ENCODE measurements at regions not wholly inside any gene's neighbourhood (a gene's known extent, or its start where the extent isn't known, plus 50 kb on each side); places are given as distances from the start of the nearest gene placed in this dataset.
"Not testable (repeated sequence)": the region's sequence is repeated elsewhere in the genome, so short reads cannot be mapped to it uniquely, and the experiment has no call there.

GRCh38 chr5:28725001-28725400 is 1686.6 kb upstream of the CDH9 start:
- no peak for DNase-seq

DNA sequence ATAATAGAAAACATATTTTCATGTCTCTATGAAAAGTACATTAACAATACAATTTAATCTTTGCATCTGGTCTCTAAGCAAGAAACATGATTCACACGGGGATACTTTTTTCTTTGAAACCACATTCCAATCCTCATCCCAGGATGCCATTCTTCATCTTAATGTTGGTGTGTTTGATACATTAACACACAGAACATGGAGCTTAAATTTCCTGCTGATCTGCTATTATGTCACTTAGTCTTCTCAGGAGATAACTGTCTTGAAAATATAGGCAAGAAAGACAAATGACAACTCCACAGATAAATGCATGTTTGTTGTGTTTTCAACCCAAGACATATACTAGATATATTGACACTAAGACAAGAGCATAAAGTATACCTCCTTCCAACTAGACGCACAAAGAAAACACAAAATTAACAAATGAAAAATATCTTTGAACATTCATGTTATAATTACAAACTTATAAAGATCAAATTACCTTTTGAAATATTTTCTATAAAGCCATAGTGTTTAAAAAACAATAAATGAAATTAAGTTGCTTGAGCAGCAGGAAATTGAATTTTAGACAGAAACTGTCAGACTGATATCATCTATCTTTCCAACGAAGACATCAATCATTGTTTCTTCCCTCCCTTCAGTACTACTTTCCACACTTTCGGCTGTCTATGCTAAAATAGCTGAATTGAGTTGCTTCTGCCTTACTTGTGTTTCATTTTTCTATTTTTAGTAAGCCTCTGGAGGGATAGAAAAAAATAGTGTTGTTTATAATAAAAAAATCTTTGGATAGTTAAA is 1676.7 kb upstream of the CDH9 start:
- DNase-seq: no peak

- no peak for DNase-seq
These were observed 1672.0 kb upstream of the CDH9 start for GRCh38 chr5:28710360-28710759.

GRCh38 chr5:28708472-28708871 is 1670.1 kb upstream of the CDH9 start:
- no peak for DNase-seq

DNA sequence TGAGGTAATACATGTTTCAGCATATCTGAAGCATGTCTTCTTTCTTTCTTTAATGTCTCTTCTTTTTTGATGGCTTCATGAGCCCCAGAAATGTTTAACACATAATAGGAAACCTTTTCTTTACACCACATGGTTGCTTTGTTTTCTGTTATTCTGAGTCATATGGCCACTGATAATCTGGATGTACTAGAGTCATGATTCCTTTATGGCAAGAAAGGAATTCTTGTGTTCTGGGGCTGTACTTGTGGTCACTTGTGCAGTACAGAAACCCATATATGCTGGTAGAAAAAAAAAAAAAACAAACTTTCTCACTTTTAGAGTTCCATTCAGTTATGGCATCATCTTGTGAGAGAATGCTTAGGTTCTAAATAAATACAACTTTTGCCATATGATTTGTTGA is 1669.3 kb upstream of the CDH9 start:
- DNase-seq: no peak

GRCh38 chr5:28703651-28704260 is 1665.4 kb upstream of the CDH9 start:
- no peak for DNase-seq

GRCh38 chr5:28691526-28691925 is 1653.1 kb upstream of the CDH9 start:
- no peak for DNase-seq

DNA sequence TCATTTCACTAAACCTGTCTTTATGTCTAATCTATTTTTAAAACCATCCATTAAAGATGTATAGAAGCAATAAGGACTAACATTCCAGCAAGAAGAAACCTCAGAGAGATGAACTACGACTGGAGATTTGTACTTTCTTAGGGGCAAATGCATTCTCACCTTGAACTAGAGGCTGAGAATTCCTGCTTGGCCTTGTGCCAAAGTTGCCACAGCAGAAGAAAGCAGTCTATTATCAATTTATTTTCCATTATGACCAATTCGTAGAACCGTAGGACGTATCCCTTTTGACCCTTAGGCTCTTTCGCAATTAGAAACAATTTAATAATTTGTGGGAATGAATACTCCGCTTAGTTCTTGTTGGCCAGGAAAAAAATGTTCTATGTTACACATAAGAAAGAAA is 1647.4 kb upstream of the CDH9 start:
- no peak for DNase-seq

DNA sequence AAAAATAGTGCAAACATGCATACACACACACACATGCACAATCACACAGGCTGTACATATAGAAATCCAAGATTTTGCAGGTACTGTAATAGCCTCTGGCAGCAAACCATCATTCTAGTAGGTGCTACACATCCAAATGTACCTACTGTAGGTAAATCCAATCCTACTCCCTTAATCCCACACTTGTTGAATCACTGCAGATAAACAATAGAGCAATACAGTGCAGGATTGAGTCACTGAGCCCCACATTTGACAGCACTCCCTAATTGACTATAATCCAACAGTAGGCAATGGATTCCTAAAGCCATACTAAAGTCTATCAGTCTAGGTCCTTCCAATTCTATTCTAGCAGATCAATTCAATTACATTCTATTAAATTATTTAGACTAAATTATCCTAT is 1640.5 kb upstream of the CDH9 start:
- no peak for DNase-seq

DNA sequence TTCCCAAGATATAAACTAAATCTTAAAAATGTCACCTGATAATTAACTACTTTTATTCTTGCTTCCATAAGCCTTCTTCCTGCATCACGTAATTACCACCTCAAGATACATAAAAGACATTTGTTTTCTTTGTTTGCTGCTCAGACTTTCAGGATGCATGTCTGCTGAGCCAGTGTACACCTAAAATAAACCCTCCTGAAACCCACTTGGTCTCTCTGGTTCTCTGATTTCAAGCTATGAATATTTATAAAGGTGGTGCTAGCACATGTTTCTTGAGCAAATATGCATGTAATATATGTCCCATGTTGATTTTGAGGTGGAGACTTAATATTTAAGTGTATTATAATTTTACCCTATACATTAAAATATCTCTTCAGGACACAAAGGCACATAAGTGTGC is 1627.7 kb upstream of the CDH9 start:
- DNase-seq: no peak

- DNase-seq: no peak
These were observed 1609.7 kb upstream of the CDH9 start for GRCh38 chr5:28648108-28648507.

GRCh38 chr5:28632607-28633006 is 1594.2 kb upstream of the CDH9 start:
- no peak for DNase-seq

DNA sequence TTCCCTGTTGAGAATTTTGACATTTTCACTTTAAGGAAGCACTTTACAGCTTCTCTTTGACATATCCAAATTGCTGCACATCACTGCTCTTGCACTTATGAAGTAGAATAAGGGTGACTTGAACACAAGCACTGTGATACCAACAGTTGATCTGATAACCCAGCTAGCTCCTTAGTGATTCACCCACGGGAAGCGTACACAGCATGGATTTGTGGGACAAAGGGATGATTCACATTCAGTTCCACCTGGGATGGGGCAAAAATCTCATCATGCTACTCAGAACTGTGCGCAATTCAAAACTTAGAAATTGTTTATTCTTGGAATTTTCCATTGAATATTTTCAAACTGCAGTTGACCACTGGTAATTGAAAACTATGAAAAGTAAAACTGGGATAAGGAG is 1565.5 kb upstream of the CDH9 start:
- no peak for DNase-seq

DNA sequence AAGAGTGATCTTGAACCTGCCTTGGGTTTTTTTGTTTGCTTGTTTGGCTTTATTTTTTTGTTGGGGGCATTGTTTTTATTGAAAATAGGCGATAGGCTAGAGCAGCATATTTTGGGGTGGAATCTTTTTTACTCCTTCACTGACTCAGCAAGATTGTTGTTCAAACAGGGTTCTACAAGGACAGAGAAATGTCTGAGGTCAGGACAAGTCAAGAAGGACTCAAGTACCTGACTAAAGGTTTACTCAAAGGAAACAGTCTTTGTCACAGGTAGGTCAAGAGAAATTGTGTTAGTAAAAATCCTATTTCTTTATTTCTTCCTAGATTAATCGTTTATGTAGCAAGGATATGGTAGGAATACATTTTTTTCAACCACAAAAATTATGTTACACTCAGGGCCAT is 1564.0 kb upstream of the CDH9 start:
- no peak for DNase-seq

GRCh38 chr5:28596707-28597106 is 1558.3 kb upstream of the CDH9 start:
- DNase-seq: not testable (repeated sequence)

GRCh38 chr5:28580616-28581015 is 1542.2 kb upstream of the CDH9 start:
- no peak for DNase-seq

DNA sequence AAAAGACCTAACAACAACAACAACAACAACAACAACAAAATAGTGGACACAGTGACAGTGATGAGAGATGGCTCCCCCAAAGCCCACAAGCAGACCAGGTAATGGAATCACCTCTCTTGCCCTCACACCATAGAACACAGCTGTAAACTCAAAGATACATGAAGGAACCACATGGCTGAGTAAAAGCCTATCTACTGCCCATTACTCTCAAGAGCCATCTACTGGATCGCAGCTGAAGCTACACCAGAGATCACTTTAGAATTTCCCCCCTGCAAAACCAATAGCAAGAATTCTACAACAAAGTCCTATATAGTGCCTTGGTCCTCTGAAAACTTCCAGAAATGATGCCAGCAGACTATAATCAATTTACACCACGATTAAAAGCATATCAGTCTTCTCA is 1537.6 kb upstream of the CDH9 start:
- DNase-seq: no peak

- DNase-seq: no peak
These were observed 1537.0 kb upstream of the CDH9 start for GRCh38 chr5:28575368-28575767.

DNA sequence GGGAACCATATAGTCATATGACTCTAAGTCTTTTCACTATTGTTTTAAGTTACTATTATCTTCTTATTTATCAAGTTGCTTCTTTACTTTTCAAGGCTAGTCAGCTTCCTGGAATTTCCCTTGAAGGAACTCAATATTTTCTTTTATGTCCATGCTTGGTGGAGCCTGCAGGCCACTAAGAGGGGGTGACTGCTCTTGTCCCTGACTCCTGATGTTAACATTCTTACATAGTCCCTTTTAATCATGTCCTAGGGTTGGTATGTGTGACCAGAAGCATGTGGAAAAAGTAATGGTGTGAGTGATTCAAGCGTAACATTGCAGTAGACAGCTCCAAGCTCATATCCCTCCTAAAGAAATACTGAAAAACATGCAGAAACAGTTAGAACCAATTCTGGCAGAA is 1536.2 kb upstream of the CDH9 start:
- DNase-seq: no peak

- DNase-seq: no peak
These were observed 1528.7 kb upstream of the CDH9 start for GRCh38 chr5:28567048-28567447.

- no peak for DNase-seq
These were observed 1523.1 kb upstream of the CDH9 start for GRCh38 chr5:28561522-28561921.

- DNase-seq: peak; percentile 7
These were observed 1519.8 kb upstream of the CDH9 start for GRCh38 chr5:28558196-28558595.

DNA sequence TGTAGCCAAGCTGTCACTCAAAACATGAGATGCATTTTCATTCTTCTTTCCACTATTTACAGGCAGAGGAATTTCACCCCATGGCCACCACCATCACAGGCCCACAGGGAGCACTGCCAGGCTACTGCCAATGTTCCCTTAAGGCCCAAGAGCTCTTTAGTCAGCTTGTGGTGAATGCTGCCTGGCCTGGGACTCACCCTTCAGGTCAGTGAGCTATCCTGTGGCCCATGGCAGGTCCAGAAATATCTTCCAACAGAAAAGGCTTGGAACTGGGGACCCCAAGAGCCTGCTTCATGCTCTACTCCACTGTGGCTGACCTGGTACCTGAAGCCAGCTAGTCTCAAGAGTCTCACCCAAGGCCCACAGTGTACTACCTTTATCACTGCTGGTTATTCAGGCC is 1518.7 kb upstream of the CDH9 start:
- DNase-seq: no peak

DNA sequence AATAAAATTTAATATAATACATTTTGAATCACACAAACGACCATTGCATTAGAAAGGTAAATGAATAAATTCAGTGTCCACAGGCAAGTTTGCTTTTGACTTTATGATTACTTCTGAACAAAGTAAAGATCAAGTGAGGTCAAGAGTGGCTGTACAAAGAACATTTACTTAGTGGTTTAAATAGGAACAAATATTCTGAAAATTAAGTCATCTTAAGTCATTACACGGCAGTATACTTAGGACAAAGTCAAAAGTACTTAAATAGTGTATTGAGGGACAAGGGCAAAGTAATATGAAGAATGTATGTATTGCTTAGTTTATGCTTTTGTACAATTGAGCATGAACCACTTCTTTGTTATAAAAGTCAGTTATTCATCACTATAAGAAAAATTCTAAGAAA is 1511.2 kb upstream of the CDH9 start:
- no peak for DNase-seq

DNA sequence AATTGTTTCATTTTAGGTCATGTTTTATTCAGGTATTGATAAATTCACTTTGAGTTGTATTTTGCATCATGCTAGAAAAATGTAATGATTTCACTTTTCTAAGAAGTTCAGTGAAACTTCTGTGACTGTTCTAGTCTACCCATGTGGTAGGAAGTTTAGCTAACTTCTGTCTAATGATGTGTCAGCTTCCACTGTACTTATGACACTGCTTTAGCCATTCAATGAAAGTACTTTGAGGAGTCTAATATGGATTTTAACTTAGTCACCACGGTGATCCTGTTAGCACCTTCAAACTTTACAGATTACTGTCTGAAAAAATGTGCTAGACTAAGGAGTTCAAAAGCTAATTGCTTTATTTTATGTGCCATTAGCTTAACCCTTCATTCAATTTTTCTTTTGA is 1510.5 kb upstream of the CDH9 start:
- no peak for DNase-seq

All from eye (tissue), 1 donor.